ENCODE measurements at regions not wholly inside any gene's neighbourhood (a gene's known extent, or its start where the extent isn't known, plus 50 kb on each side); places are given as distances from the start of the nearest gene placed in this dataset.

DNA sequence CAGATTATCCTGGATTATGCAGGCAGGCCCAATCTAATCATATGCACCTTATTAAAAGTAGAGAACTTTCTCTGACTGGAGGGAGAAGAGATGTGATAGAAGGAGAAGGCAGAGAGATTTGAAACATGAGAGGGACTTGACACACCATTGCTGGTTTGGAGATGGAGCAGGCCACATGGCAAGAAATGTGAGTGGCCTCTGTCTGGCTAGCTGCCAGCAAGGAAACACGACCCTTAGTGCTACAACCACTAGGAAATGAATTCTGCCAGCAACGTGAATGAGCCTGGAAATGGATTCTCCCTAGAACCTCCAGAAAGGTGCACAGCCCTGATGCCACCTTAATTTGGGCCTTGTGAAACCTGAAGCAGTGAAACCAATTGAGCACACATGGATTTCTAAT, 79.5 kb upstream of the MBNL3 start:
- no peaks in the 10 kb centered on the region for H3K27me3 Mint-ChIP-seq (ENCODE audit: low read depth)
- no peaks in the 10 kb centered on the region for H3K4me1 Mint-ChIP-seq
- no peak overlapping the region for H3K4me3 Mint-ChIP-seq
- no peak for DNase-seq (ENCODE audit: low read depth, low spot score)
- H3K36me3 Mint-ChIP-seq (ENCODE audit: low read depth): no peaks in the 10 kb centered on the region
- no peaks in the 10 kb centered on the region for H3K9me3 Mint-ChIP-seq
- TF ChIP-seq, protein P1, sequence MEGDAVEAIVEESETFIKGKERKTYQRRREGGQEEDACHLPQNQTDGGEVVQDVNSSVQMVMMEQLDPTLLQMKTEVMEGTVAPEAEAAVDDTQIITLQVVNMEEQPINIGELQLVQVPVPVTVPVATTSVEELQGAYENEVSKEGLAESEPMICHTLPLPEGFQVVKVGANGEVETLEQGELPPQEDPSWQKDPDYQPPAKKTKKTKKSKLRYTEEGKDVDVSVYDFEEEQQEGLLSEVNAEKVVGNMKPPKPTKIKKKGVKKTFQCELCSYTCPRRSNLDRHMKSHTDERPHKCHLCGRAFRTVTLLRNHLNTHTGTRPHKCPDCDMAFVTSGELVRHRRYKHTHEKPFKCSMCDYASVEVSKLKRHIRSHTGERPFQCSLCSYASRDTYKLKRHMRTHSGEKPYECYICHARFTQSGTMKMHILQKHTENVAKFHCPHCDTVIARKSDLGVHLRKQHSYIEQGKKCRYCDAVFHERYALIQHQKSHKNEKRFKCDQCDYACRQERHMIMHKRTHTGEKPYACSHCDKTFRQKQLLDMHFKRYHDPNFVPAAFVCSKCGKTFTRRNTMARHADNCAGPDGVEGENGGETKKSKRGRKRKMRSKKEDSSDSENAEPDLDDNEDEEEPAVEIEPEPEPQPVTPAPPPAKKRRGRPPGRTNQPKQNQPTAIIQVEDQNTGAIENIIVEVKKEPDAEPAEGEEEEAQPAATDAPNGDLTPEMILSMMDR (conservative IDR thresholded peaks at IDR 0.05): no peak
- H3K27ac Mint-ChIP-seq (ENCODE audit: unreplicated experiment): no peak overlapping the region

DNA sequence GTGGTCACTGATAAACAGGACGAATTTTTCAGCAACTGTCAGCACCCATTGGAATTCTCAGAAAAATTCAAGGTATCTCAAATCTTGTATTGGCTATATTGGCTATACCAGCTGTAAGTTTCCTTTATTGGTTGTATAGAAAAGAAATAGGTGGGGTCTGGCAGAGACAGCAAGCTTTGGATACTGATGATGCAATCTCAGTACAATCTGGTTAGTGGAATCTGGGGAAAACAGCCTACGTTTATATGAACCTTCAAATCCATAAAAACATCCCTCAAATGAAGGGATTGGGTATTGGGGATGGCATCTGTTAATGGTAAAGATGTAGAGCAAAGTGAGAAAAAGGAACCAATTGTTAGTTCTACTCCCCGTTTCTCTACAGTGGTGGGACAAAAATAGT, 76.4 kb upstream of the MBNL3 start:
- TF ChIP-seq, protein P1 (conservative IDR thresholded peaks at IDR 0.05): no peak
- H3K27me3 Mint-ChIP-seq (ENCODE audit: low read depth): no peaks in the 10 kb centered on the region

DNA sequence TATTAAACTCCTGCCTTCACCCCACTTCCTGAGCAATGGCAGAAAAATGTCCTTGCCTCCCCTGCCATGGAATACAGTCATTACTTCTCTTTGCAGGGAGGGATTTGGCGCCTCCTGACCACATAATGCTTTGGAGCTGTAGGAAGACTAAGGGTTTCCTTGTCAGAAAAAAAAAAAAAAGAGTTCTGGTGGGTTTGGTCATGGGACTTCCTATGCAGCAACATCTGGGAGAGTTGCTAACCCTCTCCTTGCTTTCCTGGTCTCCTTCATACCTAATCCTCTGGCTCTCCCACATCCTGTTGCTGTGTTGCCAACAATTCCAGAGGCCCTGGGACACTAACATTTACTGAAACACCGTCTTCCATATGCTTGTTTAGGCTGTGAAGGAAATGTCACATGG, 75.1 kb upstream of the MBNL3 start:
- no peaks in the 10 kb centered on the region for H3K36me3 Mint-ChIP-seq (ENCODE audit: low read depth)
- H3K9me3 Mint-ChIP-seq: no peaks in the 10 kb centered on the region
- H3K27me3 Mint-ChIP-seq (ENCODE audit: low read depth): no peaks in the 10 kb centered on the region
- H3K4me3 Mint-ChIP-seq: no peak overlapping the region
- DNase-seq (ENCODE audit: low read depth, low spot score): no peak
- H3K27ac Mint-ChIP-seq (ENCODE audit: unreplicated experiment): no peak overlapping the region
- TF ChIP-seq, protein P1 (conservative IDR thresholded peaks at IDR 0.05): no peak
- no peaks in the 10 kb centered on the region for H3K4me1 Mint-ChIP-seq

More for the DNA sequence above, 76.4 kb upstream of the MBNL3 start:
- H3K9me3 Mint-ChIP-seq: no peaks in the 10 kb centered on the region
- DNase-seq (ENCODE audit: low read depth, low spot score): no peak
- H3K4me1 Mint-ChIP-seq: no peaks in the 10 kb centered on the region
- peak overlapping the region; percentile 44 for H3K27ac Mint-ChIP-seq (ENCODE audit: unreplicated experiment)
- H3K4me3 Mint-ChIP-seq: no peak overlapping the region
- no peaks in the 10 kb centered on the region for H3K36me3 Mint-ChIP-seq (ENCODE audit: low read depth)

DNA sequence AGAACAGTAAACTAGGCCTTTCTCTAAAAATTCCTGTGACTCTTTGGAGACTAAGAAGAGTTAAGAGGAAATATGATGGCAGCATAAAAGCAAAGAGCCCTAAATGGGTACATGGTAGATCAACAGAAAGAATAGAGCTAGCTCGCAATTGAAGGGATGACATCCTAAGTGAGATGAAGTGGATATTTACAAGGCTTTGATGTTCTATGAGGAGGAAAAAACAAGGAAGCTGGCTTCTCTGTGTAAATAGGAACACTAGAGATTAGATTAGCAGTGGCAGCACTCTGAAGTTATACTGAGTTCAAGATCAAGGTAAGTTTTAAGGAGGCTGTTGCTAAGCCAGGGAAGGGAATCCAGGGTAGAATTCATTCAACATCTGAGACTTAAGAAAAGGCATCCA, 73.1 kb upstream of the MBNL3 start:
- no peaks in the 10 kb centered on the region for H3K36me3 Mint-ChIP-seq (ENCODE audit: low read depth)
- H3K4me1 Mint-ChIP-seq: no peaks in the 10 kb centered on the region
- H3K27me3 Mint-ChIP-seq (ENCODE audit: low read depth): no peaks in the 10 kb centered on the region
- H3K27ac Mint-ChIP-seq (ENCODE audit: unreplicated experiment): no peak overlapping the region
- TF ChIP-seq, protein P1 (conservative IDR thresholded peaks at IDR 0.05): no peak
- H3K9me3 Mint-ChIP-seq: no peaks in the 10 kb centered on the region
- DNase-seq (ENCODE audit: low read depth, low spot score): no peak
- no peak overlapping the region for H3K4me3 Mint-ChIP-seq

DNA sequence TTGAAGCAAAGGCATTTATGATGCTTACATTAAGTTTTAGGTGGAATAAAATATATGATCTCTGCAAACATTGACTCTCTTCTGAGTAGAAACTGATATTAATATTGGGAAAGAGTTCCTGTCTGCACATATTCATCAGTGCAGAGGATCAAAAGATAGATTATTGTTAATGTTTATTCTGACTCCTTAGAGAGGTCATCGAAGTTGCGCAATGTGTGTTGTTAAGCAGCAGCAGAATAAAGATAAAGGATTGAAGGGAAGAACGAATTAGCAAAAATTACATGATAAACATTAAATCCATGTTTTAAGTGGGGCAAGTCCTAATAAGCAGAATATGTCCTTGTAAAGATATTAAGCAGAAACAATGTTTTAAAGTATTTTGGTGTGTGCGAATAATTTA, 72.6 kb upstream of the MBNL3 start:
- H3K27ac Mint-ChIP-seq (ENCODE audit: unreplicated experiment): no peak overlapping the region

More for the DNA sequence above, 72.6 kb upstream of the MBNL3 start:
- TF ChIP-seq, protein P1 (conservative IDR thresholded peaks at IDR 0.05): no peak
- DNase-seq (ENCODE audit: low read depth, low spot score): no peak
- H3K27me3 Mint-ChIP-seq (ENCODE audit: low read depth): no peaks in the 10 kb centered on the region
- H3K9me3 Mint-ChIP-seq: no peaks in the 10 kb centered on the region
- no peaks in the 10 kb centered on the region for H3K4me1 Mint-ChIP-seq
- no peak overlapping the region for H3K4me3 Mint-ChIP-seq
- no peaks in the 10 kb centered on the region for H3K36me3 Mint-ChIP-seq (ENCODE audit: low read depth)
